ENCODE measurements at regions not wholly inside any gene's neighbourhood (a gene's known extent, or its start where the extent isn't known, plus 50 kb on each side); places are given as distances from the start of the nearest gene placed in this dataset.

DNA sequence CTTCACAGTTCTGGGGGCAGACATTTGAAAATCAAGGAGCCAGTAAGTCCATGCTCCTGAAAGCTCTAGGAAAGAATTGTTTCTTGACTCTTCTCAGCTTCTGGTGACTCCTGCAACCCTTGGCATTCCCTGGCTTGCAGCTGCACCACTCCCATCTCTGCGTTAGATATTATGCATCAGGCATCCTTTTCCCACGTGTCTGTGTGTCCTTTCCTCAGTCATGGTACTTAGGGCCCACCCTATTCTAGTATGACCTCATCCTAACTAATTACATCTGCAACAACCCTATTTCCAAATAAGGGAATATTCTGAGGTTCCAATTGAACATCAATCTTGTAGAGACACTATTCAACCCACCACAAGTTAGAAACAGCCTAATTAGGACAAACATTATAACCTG is 931.7 kb upstream of the CHAC2 start:
- H3K9ac ChIP-seq (ENCODE audit: control insufficient read depth, extremely low read depth, insufficient read depth, low read length), result no peak overlapping the region
- no peaks in the 10 kb centered on the region for H3K9me3 ChIP-seq (ENCODE audit: control insufficient read depth, low read depth, low read length)
- no peaks in the 10 kb centered on the region for H3K36me3 ChIP-seq (ENCODE audit: control insufficient read depth in 2 of 2, extremely low read depth in 1 of 2, insufficient read depth in 2 of 2, low read length in 2 of 2)
- dilution Hi-C loops (cut with MboI; ENCODE audit: extremely low pct_ligation_motif_present, low sequenced_read_pairs), result no loop called here
- TF ChIP-seq EZH2 (IDR thresholded peaks at IDR 0.05; ENCODE audit: low read length) (no peak), CTCF (optimal IDR thresholded peaks at IDR 0.05 in 1 of 3, IDR thresholded peaks at IDR 0.05 in 1 of 3, conservative IDR thresholded peaks at IDR 0.05 in 1 of 3; ENCODE audit: extremely low read depth in 1 of 3, insufficient read depth in 2 of 3, low read length in 3 of 3) (no peak)
- no peak for FAIRE-seq
- no peaks in the 10 kb centered on the region for H3K9me1 ChIP-seq (ENCODE audit: control insufficient read depth, extremely low read depth, insufficient read depth, low read length)
- no peaks in the 10 kb centered on the region for H3K4me1 ChIP-seq (ENCODE audit: control insufficient read depth, extremely low read depth, insufficient read depth, low read length)
- no peak overlapping the region for H3K4me3 ChIP-seq (ENCODE audit: control insufficient read depth in 2 of 3, extremely low read depth in 1 of 3, insufficient read depth in 2 of 3, low read depth in 1 of 3, low read length in 3 of 3)
- no peaks in the 10 kb centered on the region for H3K79me2 ChIP-seq (ENCODE audit: control insufficient read depth, insufficient read depth, low read length)
- H3K27ac ChIP-seq (ENCODE audit: control insufficient read depth, insufficient read depth, low read length), result no peak overlapping the region
- H3K4me2 ChIP-seq (ENCODE audit: control insufficient read depth, extremely low read depth, insufficient read depth, low read depth, low read length), result no peak overlapping the region
- no peaks in the 10 kb centered on the region for H4K20me1 ChIP-seq (ENCODE audit: control insufficient read depth, extremely low read depth, insufficient read depth, low read length)
- H2AFZ ChIP-seq (ENCODE audit: control insufficient read depth, low read length), result no peak overlapping the region
- no peaks in the 10 kb centered on the region for H3K27me3 ChIP-seq (ENCODE audit: control insufficient read depth, extremely low read depth, insufficient read depth, low read length)
- DNase-seq (ENCODE audit: low read depth, low spot score), result no peak

DNA sequence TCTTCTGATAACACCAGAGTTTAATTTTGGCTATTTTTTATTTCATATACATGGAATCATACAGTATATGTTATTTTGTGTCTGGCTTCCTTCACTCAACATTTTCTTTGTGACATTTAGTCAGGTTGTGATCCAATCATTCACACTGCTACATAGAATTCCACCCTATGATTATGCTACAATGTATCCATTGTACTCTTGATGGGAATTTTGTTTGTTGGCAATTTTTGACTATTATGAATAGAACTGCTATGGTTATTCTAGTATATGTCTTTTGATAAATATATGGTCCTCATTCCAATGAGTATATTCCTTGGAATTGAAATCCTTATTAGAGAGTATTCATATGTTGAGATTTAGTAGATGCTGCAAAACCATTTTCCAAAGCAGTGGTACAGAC is 936.4 kb upstream of the CHAC2 start:
- FAIRE-seq (no peak), DNase-seq (ENCODE audit: low read depth, low spot score) (no peak)
- H3K27ac ChIP-seq (ENCODE audit: control insufficient read depth, insufficient read depth, low read length), result no peak overlapping the region
- no peaks in the 10 kb centered on the region for H3K36me3 ChIP-seq (ENCODE audit: control insufficient read depth in 2 of 2, extremely low read depth in 1 of 2, insufficient read depth in 2 of 2, low read length in 2 of 2)
- no peaks in the 10 kb centered on the region for H3K27me3 ChIP-seq (ENCODE audit: control insufficient read depth, extremely low read depth, insufficient read depth, low read length)
- no peaks in the 10 kb centered on the region for H3K4me1 ChIP-seq (ENCODE audit: control insufficient read depth, extremely low read depth, insufficient read depth, low read length)
- no peak overlapping the region for H2AFZ ChIP-seq (ENCODE audit: control insufficient read depth, low read length)
- no peak overlapping the region for H3K4me2 ChIP-seq (ENCODE audit: control insufficient read depth, extremely low read depth, insufficient read depth, low read depth, low read length)
- no peak overlapping the region for H3K4me3 ChIP-seq (ENCODE audit: control insufficient read depth in 2 of 3, extremely low read depth in 1 of 3, insufficient read depth in 2 of 3, low read depth in 1 of 3, low read length in 3 of 3)
- no peaks in the 10 kb centered on the region for H4K20me1 ChIP-seq (ENCODE audit: control insufficient read depth, extremely low read depth, insufficient read depth, low read length)
- H3K79me2 ChIP-seq (ENCODE audit: control insufficient read depth, insufficient read depth, low read length), result no peaks in the 10 kb centered on the region
- H3K9ac ChIP-seq (ENCODE audit: control insufficient read depth, extremely low read depth, insufficient read depth, low read length), result no peak overlapping the region
- no peaks in the 10 kb centered on the region for H3K9me1 ChIP-seq (ENCODE audit: control insufficient read depth, extremely low read depth, insufficient read depth, low read length)
- dilution Hi-C loops (cut with MboI; ENCODE audit: extremely low pct_ligation_motif_present, low sequenced_read_pairs), result no loop called here
- H3K9me3 ChIP-seq (ENCODE audit: control insufficient read depth, low read depth, low read length), result no peaks in the 10 kb centered on the region
- no peak for TF ChIP-seq CTCF (optimal IDR thresholded peaks at IDR 0.05 in 1 of 3, IDR thresholded peaks at IDR 0.05 in 1 of 3, conservative IDR thresholded peaks at IDR 0.05 in 1 of 3; ENCODE audit: extremely low read depth in 1 of 3, insufficient read depth in 2 of 3, low read length in 3 of 3)
